ENCODE measurements at regions not wholly inside any gene's neighbourhood (a gene's known extent, or its start where the extent isn't known, plus 50 kb on each side); places are given as distances from the start of the nearest gene placed in this dataset.

GRCh38 chr2:23123686-23124085, 261.3 kb upstream of the KLHL29 start:
- in situ Hi-C loops (cut with HindIII; ENCODE audit: low sequenced_read_pairs): loop anchor here (5.0 kb wide), 1 partner anchor 51 kb away; no protein-coding TSS in a partner anchor

- in situ Hi-C loops (cut with HindIII; ENCODE audit: low sequenced_read_pairs): loop anchor here (5.0 kb wide), 1 partner anchor 52 kb away; no protein-coding TSS in a partner anchor
Measured at GRCh38 chr2:23124214-23124750, 260.7 kb upstream of the KLHL29 start.

GRCh38 chr2:23127465-23127864, 257.5 kb upstream of the KLHL29 start:
- in situ Hi-C loops (cut with HindIII; ENCODE audit: low sequenced_read_pairs): no loop called here

- in situ Hi-C loops (cut with HindIII; ENCODE audit: low sequenced_read_pairs): no loop called here
Measured at GRCh38 chr2:23128684-23129292, 256.2 kb upstream of the KLHL29 start.

GRCh38 chr2:23131066-23131575, 253.9 kb upstream of the KLHL29 start:
- in situ Hi-C loops (cut with HindIII; ENCODE audit: low sequenced_read_pairs): no loop called here

- in situ Hi-C loops (cut with HindIII; ENCODE audit: low sequenced_read_pairs): no loop called here
Measured at GRCh38 chr2:23132000-23132399, 253.0 kb upstream of the KLHL29 start.

- in situ Hi-C loops (cut with HindIII; ENCODE audit: low sequenced_read_pairs): no loop called here
Measured at GRCh38 chr2:23132823-23133595, 252.0 kb upstream of the KLHL29 start.

- in situ Hi-C loops (cut with HindIII; ENCODE audit: low sequenced_read_pairs): no loop called here
Measured at GRCh38 chr2:23134726-23135125, 250.3 kb upstream of the KLHL29 start.

- in situ Hi-C loops (cut with HindIII; ENCODE audit: low sequenced_read_pairs): no loop called here
Measured at GRCh38 chr2:23135481-23136100, 249.4 kb upstream of the KLHL29 start.

GRCh38 chr2:23137166-23137565, 247.8 kb upstream of the KLHL29 start:
- in situ Hi-C loops (cut with HindIII; ENCODE audit: low sequenced_read_pairs): no loop called here

GRCh38 chr2:23138701-23139100, 246.3 kb upstream of the KLHL29 start:
- in situ Hi-C loops (cut with HindIII; ENCODE audit: low sequenced_read_pairs): no loop called here

GRCh38 chr2:23145460-23145859, 239.5 kb upstream of the KLHL29 start:
- in situ Hi-C loops (cut with HindIII; ENCODE audit: low sequenced_read_pairs): no loop called here

- in situ Hi-C loops (cut with HindIII; ENCODE audit: low sequenced_read_pairs): no loop called here
Measured at GRCh38 chr2:23146011-23146410, 239.0 kb upstream of the KLHL29 start.

GRCh38 chr2:23148342-23148741, 236.6 kb upstream of the KLHL29 start:
- in situ Hi-C loops (cut with HindIII; ENCODE audit: low sequenced_read_pairs): no loop called here

- in situ Hi-C loops (cut with HindIII; ENCODE audit: low sequenced_read_pairs): no loop called here
Measured at GRCh38 chr2:23149777-23150176, 235.2 kb upstream of the KLHL29 start.

- in situ Hi-C loops (cut with HindIII; ENCODE audit: low sequenced_read_pairs): no loop called here
Measured at GRCh38 chr2:23153484-23153883, 231.5 kb upstream of the KLHL29 start.

- in situ Hi-C loops (cut with HindIII; ENCODE audit: low sequenced_read_pairs): no loop called here
Measured at GRCh38 chr2:23155022-23155421, 230.0 kb upstream of the KLHL29 start.

GRCh38 chr2:23157812-23158211, 227.2 kb upstream of the KLHL29 start:
- in situ Hi-C loops (cut with HindIII; ENCODE audit: low sequenced_read_pairs): no loop called here

GRCh38 chr2:23158306-23158705, 226.7 kb upstream of the KLHL29 start:
- in situ Hi-C loops (cut with HindIII; ENCODE audit: low sequenced_read_pairs): no loop called here

- in situ Hi-C loops (cut with HindIII; ENCODE audit: low sequenced_read_pairs): no loop called here
Measured at GRCh38 chr2:23159746-23160405, 225.1 kb upstream of the KLHL29 start.

GRCh38 chr2:23164173-23164572, 220.8 kb upstream of the KLHL29 start:
- in situ Hi-C loops (cut with HindIII; ENCODE audit: low sequenced_read_pairs): no loop called here

Data from endothelial cell of hepatic sinusoid (primary cell).